ENCODE measurements at regions not wholly inside any gene's neighbourhood (a gene's known extent, or its start where the extent isn't known, plus 50 kb on each side); places are given as distances from the start of the nearest gene placed in this dataset.

- no peak overlapping the region for H3K27ac ChIP-seq
- intact Hi-C loops (cut with DNase I; ENCODE audit: low total_unique reads), result no loop called here
- H3K4me1 ChIP-seq, result no peaks in the 10 kb centered on the region
- DNase-seq, result no peak
- no peak overlapping the region for H3K4me3 ChIP-seq
- no peaks in the 10 kb centered on the region for H3K27me3 ChIP-seq
- TF ChIP-seq POLR2A (IDR thresholded peaks at IDR 0.05) (no peak), CTCF (IDR thresholded peaks at IDR 0.05) (no peak)
- 94% methylated on average over 3 of the region's 3 CpGs for WGBS, 2 donors
- H3K9me3 ChIP-seq, result no peaks in the 10 kb centered on the region
- H3K36me3 ChIP-seq (ENCODE audit: low read depth, missing control alignments), result no peaks in the 10 kb centered on the region
Measured at GRCh38 chr3:191808073-191808472, 347.1 kb downstream of the PYDC2 start.

DNA sequence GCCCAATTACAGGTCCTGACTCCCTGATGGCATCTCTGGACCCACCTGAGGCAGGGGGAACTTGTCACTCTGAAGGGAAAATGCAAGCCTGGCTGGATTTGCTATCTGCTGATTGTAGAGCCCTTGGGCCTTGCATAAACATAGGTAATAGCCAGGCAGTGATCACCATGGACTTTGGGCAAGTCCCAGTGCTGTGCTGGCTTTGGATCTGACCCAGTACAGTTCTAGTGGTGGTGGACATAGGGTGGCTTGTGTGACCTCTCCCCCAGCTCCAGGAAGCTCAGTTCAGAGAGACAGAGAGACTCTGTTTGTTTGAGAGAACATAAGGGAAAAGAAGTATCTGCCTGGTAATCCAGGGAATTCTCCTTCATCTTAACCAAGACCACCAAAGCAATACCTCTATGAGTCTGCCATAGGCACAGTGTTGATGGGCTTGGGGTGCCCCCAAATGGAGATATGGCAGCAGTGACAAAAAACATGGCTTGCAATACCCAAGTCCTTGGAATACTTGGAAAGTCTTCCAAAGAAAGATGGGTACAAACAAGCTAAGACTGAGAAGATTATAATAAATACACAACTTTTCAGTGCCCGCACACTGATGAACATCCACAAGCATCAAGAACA is 348.5 kb downstream of the PYDC2 start:
- WGBS, 2 donors, result 91 to 100% methylated on average over 1 of the region's 1 CpG
- TF ChIP-seq CTCF (IDR thresholded peaks at IDR 0.05) (no peak), POLR2A (IDR thresholded peaks at IDR 0.05) (no peak)
- intact Hi-C loops (cut with DNase I; ENCODE audit: low total_unique reads), result no loop called here

GRCh38 chr3:191813245-191813644 is 352.3 kb downstream of the PYDC2 start:
- intact Hi-C loops (cut with DNase I; ENCODE audit: low total_unique reads), result no loop called here
- H3K4me1 ChIP-seq, result no peaks in the 10 kb centered on the region
- no peaks in the 10 kb centered on the region for H3K9me3 ChIP-seq
- no peak for DNase-seq
- no peak for TF ChIP-seq POLR2A (IDR thresholded peaks at IDR 0.05)
- no peak for TF ChIP-seq CTCF (IDR thresholded peaks at IDR 0.05)
- H3K4me3 ChIP-seq, result no peak overlapping the region
- no peak overlapping the region for H3K27ac ChIP-seq
- H3K36me3 ChIP-seq (ENCODE audit: low read depth, missing control alignments), result no peaks in the 10 kb centered on the region
- no peaks in the 10 kb centered on the region for H3K27me3 ChIP-seq

More for the DNA sequence above, 348.5 kb downstream of the PYDC2 start:
- Histone ChIP-seq H3K27me3 (no peaks in the 10 kb centered on the region), H3K4me1 (no peaks in the 10 kb centered on the region), H3K36me3 (ENCODE audit: low read depth, missing control alignments) (no peaks in the 10 kb centered on the region), H3K9me3 (no peaks in the 10 kb centered on the region), H3K4me3 (no peak overlapping the region), H3K27ac (no peak overlapping the region)
- DNase-seq, result no peak

- H3K9me3 ChIP-seq, result no peaks in the 10 kb centered on the region
- no peaks in the 10 kb centered on the region for H3K36me3 ChIP-seq (ENCODE audit: low read depth, missing control alignments)
- H3K27me3 ChIP-seq, result no peaks in the 10 kb centered on the region
- H3K4me1 ChIP-seq, result no peaks in the 10 kb centered on the region
- no peak for DNase-seq
- H3K4me3 ChIP-seq, result no peak overlapping the region
- intact Hi-C loops (cut with DNase I; ENCODE audit: low total_unique reads), result no loop called here
- TF ChIP-seq CTCF (IDR thresholded peaks at IDR 0.05) (no peak), POLR2A (IDR thresholded peaks at IDR 0.05) (no peak)
- no peak overlapping the region for H3K27ac ChIP-seq
Measured at GRCh38 chr3:191848818-191849217, 387.9 kb downstream of the PYDC2 start.

DNA sequence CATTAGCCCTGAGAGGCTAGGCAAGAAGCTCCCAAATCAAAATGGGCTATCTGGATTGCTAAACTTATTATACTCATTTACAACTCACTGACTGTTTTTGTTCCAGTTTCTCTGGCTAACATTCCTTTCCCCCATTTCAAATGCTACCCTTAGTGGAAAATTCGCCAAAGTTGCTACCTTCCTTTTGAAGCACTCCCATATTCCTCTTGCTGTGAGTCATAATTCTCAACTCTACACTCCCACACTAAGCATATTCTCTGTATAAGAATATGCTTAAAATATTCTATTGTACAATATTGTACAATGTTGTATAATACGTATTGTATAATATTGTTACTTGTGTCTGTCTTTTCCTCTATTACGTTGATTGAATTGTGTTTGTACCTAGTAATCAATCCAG is 398.6 kb downstream of the PYDC2 start:
- no peak for DNase-seq
- TF ChIP-seq CTCF (IDR thresholded peaks at IDR 0.05), result no peak
- no peak for TF ChIP-seq POLR2A (IDR thresholded peaks at IDR 0.05)
- Histone ChIP-seq H3K27me3 (no peaks in the 10 kb centered on the region), H3K9me3 (no peaks in the 10 kb centered on the region), H3K36me3 (ENCODE audit: low read depth, missing control alignments) (no peaks in the 10 kb centered on the region), H3K4me1 (no peaks in the 10 kb centered on the region), H3K4me3 (no peak overlapping the region), H3K27ac (no peak overlapping the region)
- intact Hi-C loops (cut with DNase I; ENCODE audit: low total_unique reads), result no loop called here
- 95 to 99% methylated on average over 3 of the region's 3 CpGs for WGBS, 2 donors
